ENCODE measurements at regions not wholly inside any gene's neighbourhood (a gene's known extent, or its start where the extent isn't known, plus 50 kb on each side); places are given as distances from the start of the nearest gene placed in this dataset.

DNA sequence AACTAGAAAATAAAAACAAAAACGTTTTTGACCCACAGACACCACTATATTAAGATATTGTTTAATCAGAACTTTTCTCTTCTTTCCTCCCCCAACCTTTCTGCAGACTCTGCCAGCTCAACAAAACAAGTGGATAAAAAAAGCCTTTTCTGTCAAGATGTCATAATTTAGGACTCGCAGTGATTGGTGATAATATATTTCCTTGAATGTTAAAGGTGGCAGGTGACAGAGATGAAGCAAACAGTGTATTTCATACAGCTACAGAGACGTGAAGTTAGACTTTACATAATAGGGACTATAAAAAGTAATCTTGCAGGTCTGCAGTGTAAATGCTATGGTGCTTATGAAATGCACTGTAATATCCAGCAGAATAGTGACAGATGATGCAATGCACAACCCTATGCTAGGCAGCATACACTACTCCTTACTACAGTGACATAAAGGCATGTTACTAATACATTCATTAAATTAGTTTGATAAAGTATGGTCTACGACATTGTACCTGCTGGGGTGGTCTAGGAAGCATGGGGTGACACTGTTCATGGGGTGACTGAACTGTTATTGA lies 326.7 kb upstream of the GRAMD2B start:
- TF ChIP-seq, protein P1, sequence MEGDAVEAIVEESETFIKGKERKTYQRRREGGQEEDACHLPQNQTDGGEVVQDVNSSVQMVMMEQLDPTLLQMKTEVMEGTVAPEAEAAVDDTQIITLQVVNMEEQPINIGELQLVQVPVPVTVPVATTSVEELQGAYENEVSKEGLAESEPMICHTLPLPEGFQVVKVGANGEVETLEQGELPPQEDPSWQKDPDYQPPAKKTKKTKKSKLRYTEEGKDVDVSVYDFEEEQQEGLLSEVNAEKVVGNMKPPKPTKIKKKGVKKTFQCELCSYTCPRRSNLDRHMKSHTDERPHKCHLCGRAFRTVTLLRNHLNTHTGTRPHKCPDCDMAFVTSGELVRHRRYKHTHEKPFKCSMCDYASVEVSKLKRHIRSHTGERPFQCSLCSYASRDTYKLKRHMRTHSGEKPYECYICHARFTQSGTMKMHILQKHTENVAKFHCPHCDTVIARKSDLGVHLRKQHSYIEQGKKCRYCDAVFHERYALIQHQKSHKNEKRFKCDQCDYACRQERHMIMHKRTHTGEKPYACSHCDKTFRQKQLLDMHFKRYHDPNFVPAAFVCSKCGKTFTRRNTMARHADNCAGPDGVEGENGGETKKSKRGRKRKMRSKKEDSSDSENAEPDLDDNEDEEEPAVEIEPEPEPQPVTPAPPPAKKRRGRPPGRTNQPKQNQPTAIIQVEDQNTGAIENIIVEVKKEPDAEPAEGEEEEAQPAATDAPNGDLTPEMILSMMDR (IDR thresholded peaks at IDR 0.05; ENCODE audit: control insufficient read depth, extremely low read depth, insufficient read depth) = no peak
- no peak for DNase-seq (ENCODE audit: low read depth)
- no peak overlapping the region for H3K4me3 ChIP-seq (ENCODE audit: low read depth, low read length)

DNA sequence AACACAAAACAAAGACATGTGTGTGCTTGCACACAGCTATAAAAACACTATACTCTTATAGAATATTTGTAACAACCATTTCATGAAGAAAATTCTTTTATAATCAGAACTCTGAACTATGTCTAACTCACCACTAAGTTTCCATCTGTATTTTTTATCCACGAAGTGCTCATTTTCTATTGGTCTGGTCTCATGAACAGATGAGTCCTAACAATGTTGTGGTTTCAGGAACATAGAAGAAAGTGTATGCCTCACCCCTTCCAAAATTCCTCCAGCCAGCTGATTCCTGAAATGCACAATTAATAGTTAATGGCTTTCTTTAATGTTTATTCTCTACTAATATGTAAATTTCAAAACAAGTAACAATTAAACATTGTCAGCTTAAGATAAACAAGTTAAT lies 325.3 kb upstream of the GRAMD2B start:
- TF ChIP-seq, protein P1 (IDR thresholded peaks at IDR 0.05; ENCODE audit: control insufficient read depth, extremely low read depth, insufficient read depth) = no peak
- DNase-seq (ENCODE audit: low read depth) = no peak
- H3K4me3 ChIP-seq (ENCODE audit: low read depth, low read length) = no peak overlapping the region

DNA sequence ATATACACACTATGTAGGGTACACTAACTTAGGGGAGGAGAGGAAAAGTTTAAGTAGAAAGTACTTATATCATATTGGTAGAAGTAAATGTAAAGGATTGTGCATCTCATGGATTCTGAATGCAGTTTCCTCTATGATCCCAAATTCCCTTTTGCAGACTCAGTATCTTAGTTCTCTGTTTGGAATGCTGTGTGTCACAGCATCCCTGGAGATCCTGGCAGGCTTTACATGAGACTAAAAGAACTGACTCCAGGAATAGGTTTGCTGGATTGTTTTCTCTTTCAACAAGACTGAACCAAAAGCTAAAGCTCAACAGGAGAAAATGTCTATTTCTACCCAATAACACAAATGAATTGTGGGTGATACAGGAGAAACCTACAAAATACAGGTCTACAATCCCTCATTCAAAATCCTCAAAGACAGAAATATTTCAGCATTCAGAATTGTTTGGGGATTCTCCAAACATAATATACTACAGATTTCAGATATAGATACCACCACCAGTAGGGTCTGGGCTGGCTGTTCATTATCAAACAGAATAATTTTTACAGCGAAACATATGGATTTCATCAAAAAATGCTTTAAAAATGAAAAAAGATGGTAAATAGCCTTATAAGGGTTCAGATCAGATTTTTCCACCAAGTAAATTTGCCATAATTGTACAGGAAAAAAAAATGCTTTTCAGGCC lies 324.7 kb upstream of the GRAMD2B start:
- H3K4me3 ChIP-seq (ENCODE audit: low read depth, low read length) = no peak overlapping the region
- TF ChIP-seq, protein P1 (IDR thresholded peaks at IDR 0.05; ENCODE audit: control insufficient read depth, extremely low read depth, insufficient read depth) = no peak

DNA sequence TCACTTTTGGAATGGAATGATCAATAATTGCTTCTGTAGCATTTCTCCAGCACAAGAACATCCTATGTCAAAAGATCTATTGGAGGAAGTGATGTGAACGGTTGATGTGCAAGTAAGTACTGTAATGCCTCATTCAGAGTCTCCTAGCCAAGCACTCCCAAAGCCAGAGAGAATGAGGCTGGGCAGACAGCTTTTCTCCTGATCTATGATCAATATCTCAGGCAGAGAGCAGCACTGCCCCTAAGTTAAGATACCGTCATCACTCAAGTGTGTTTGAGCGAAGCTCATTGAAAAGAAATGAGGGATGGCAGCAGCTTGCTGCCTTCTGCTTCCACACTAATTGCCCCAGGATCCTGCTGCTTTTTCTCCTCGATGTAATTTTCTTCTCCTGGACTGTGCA lies 324.1 kb upstream of the GRAMD2B start:
- no peak for DNase-seq (ENCODE audit: low read depth)
- TF ChIP-seq, protein P1 (IDR thresholded peaks at IDR 0.05; ENCODE audit: control insufficient read depth, extremely low read depth, insufficient read depth) = no peak
- H3K4me3 ChIP-seq (ENCODE audit: low read depth, low read length) = no peak overlapping the region

More for the DNA sequence above, 324.7 kb upstream of the GRAMD2B start:
- no peak for DNase-seq (ENCODE audit: low read depth)

DNA sequence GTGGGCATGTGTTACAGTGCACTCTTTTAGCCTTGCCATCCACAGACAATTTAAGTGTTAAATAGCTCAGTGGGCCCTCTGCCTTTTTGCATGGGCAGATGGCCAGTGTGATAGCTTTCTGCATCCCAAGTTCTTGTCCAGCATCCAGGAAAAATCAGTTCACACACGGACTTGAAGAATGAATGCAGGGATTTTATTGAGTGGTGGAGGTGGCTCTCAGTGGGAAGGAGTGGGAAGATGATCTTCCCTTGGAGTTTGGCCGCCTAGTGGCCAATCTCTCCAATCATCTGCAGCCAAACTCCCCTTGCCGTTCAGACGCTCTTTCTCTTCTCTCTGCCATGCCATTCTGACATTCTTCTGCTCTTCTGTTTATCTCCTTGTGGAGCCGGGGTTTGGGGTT lies 322.4 kb upstream of the GRAMD2B start:
- H3K4me3 ChIP-seq (ENCODE audit: low read depth, low read length) = no peak overlapping the region
- TF ChIP-seq, protein P1 (IDR thresholded peaks at IDR 0.05; ENCODE audit: control insufficient read depth, extremely low read depth, insufficient read depth) = peak; percentile 52
- no peak for DNase-seq (ENCODE audit: low read depth)

DNA sequence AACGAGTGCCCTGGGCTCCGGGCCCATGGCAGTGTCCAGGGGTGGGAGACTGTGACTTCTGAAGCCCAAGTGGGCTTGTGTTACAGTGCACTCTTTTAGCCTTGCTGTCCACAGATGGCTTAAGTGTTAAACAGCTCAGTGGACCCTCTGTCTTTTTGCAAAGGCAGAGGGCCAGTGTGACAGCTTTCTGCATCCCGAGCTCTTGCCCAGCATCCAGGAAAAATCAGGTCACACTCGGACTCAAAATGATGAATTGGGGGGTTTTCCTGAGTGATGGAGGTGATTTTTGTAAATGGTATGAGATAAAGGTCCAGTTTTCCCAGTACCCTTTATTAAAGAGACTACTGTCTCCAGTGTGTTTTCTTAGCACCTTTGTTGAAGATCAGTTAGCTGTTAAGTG lies 321.3 kb upstream of the GRAMD2B start:
- TF ChIP-seq, protein P1 (IDR thresholded peaks at IDR 0.05; ENCODE audit: control insufficient read depth, extremely low read depth, insufficient read depth) = no peak
- no peak overlapping the region for H3K4me3 ChIP-seq (ENCODE audit: low read depth, low read length)
- no peak for DNase-seq (ENCODE audit: low read depth)

DNA sequence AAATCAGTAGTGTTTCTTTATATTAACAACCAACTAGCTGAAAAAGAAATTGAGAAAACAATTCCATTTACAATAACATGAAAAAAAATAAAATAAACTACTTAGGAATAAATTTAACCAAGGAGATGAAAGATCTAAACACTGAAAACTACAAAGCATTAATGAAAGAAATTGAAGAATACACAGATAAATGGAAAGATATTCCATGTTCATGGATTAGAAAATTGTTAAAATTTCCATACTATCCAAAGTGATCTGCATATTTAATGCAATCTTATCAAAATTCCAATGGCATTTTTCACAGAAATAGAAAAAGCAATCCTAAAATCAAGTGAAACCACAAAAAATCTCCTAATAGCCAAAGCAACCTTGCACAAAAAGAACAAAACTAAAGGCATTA lies 320.2 kb upstream of the GRAMD2B start:
- TF ChIP-seq, protein P1 (IDR thresholded peaks at IDR 0.05; ENCODE audit: control insufficient read depth, extremely low read depth, insufficient read depth) = no peak
- H3K4me3 ChIP-seq (ENCODE audit: low read depth, low read length) = no peak overlapping the region
- DNase-seq (ENCODE audit: low read depth) = no peak

All from LNCaP clone FGC (cell line).